ENCODE measurements at regions not wholly inside any gene's neighbourhood (a gene's known extent, or its start where the extent isn't known, plus 50 kb on each side); places are given as distances from the start of the nearest gene placed in this dataset.
A peak's percentile ranks its signal among the peaks of the same experiment; 100 is the strongest.

GRCh38 chr18:34595690-34596089, 114.4 kb upstream of the DTNA start:
- Histone ChIP-seq H3K27ac (replicated peaks) (peak overlapping the region; percentile 84), H3K27me3 (ENCODE audit: low read depth) (no peaks in the 10 kb centered on the region), H3K36me3 (no peaks in the 10 kb centered on the region), H3K4me1 (peaks cover 61% of the 10 kb centered on the region), H3K4me3 (peak overlapping the region; percentile 64), H3K9me3 (replicated peaks) (no peaks in the 10 kb centered on the region)
- TF ChIP-seq CTCF (IDR thresholded peaks at IDR 0.05; ENCODE audit: borderline replicate concordance), result peak; percentile 17
- no peak for DNase-seq
- intact Hi-C loops (cut with micrococcal nuclease), result no loop called here

- H3K27me3 ChIP-seq (ENCODE audit: low read depth), result no peaks in the 10 kb centered on the region
- no peak for DNase-seq
- no peaks in the 10 kb centered on the region for H3K36me3 ChIP-seq
- no peak for TF ChIP-seq CTCF (IDR thresholded peaks at IDR 0.05; ENCODE audit: borderline replicate concordance)
- H3K4me1 ChIP-seq, result peaks cover 53% of the 10 kb centered on the region
- no peak overlapping the region for H3K4me3 ChIP-seq
- intact Hi-C loops (cut with micrococcal nuclease), result no loop called here
- peak overlapping the region; percentile 21 for H3K27ac ChIP-seq (replicated peaks)
- no peaks in the 10 kb centered on the region for H3K9me3 ChIP-seq (replicated peaks)
Measured at GRCh38 chr18:34598120-34598635, 111.9 kb upstream of the DTNA start.

GRCh38 chr18:34600158-34600557, 109.9 kb upstream of the DTNA start:
- Histone ChIP-seq H3K9me3 (replicated peaks) (no peaks in the 10 kb centered on the region), H3K4me1 (peaks cover 49% of the 10 kb centered on the region), H3K36me3 (no peaks in the 10 kb centered on the region), H3K27ac (replicated peaks) (no peak overlapping the region), H3K4me3 (no peak overlapping the region), H3K27me3 (ENCODE audit: low read depth) (no peaks in the 10 kb centered on the region)
- no peak for DNase-seq
- intact Hi-C loops (cut with micrococcal nuclease), result no loop called here
- no peak for TF ChIP-seq CTCF (IDR thresholded peaks at IDR 0.05; ENCODE audit: borderline replicate concordance)

GRCh38 chr18:34600874-34601656, 109.0 kb upstream of the DTNA start:
- no peak overlapping the region for H3K27ac ChIP-seq (replicated peaks)
- H3K27me3 ChIP-seq (ENCODE audit: low read depth), result no peaks in the 10 kb centered on the region
- TF ChIP-seq CTCF (IDR thresholded peaks at IDR 0.05; ENCODE audit: borderline replicate concordance), result no peak
- H3K4me3 ChIP-seq, result no peak overlapping the region
- peaks cover 53% of the 10 kb centered on the region for H3K4me1 ChIP-seq
- no peaks in the 10 kb centered on the region for H3K9me3 ChIP-seq (replicated peaks)
- intact Hi-C loops (cut with micrococcal nuclease), result no loop called here
- H3K36me3 ChIP-seq, result no peaks in the 10 kb centered on the region
- DNase-seq, result no peak

- Histone ChIP-seq H3K27ac (replicated peaks) (no peak overlapping the region), H3K9me3 (replicated peaks) (no peaks in the 10 kb centered on the region), H3K27me3 (ENCODE audit: low read depth) (no peaks in the 10 kb centered on the region), H3K36me3 (no peaks in the 10 kb centered on the region), H3K4me1 (peaks cover 65% of the 10 kb centered on the region), H3K4me3 (no peak overlapping the region)
- DNase-seq, result no peak
- intact Hi-C loops (cut with micrococcal nuclease), result no loop called here
- TF ChIP-seq CTCF (IDR thresholded peaks at IDR 0.05; ENCODE audit: borderline replicate concordance), result no peak
Measured at GRCh38 chr18:34604591-34604990, 105.5 kb upstream of the DTNA start.
